SU-DHL-6 (cell line): ENCODE measurements at regions not wholly inside any gene's neighbourhood (a gene's known extent, or its start where the extent isn't known, plus 50 kb on each side); places are given as distances from the start of the nearest gene placed in this dataset.

Source experiments
- H2AFZ ChIP-seq: fragments of 200-600 bp; sonication (generic); 2 replicates; pipeline ENCODE4 v1.6.1; 2014; ENCODE audit warnings: low read depth, mild to moderate bottlenecking, moderate library complexity, mixed read lengths, antibody characterized with exemption, low read length; ENCODE audit not compliant: severe bottlenecking
- H3F3A ChIP-seq: fragments of 200-600 bp; shearing (Covaris generic); 2 replicates; pipeline ENCODE4 v1.6.0; 2016; ENCODE audit warnings: antibody characterized with exemption, mild to moderate bottlenecking; ENCODE audit not compliant: insufficient read depth
- H3K27ac ChIP-seq: fragments of 200-600 bp; sonication (generic); 2 replicates; pipeline ENCODE4 v1.5.1; 2016; ENCODE audit warnings: low read depth, mild to moderate bottlenecking, low read length, moderate library complexity, mixed read lengths
- H3K27me3 ChIP-seq: fragments of 200-600 bp; sonication (generic), shearing (Covaris generic); 2 replicates; pipeline ENCODE4 v1.6.0; 2014; ENCODE audit warnings: mild to moderate bottlenecking, low read length
- H3K36me3 ChIP-seq: fragments of 200-600 bp; sonication (generic); 2 replicates; pipeline ENCODE4 v1.6.1; 2014; ENCODE audit warnings: mild to moderate bottlenecking, low read length, mixed read lengths
- H3K4me2 ChIP-seq: fragments of 300-600, 200-600 bp; shearing (Covaris generic), sonication (generic); 2 replicates; pipeline ENCODE4 v1.6.0; 2014; ENCODE audit warnings: low read length, low read depth, mild to moderate bottlenecking; ENCODE audit not compliant: poor library complexity, severe bottlenecking
- H3K4me3 ChIP-seq: fragments of 200-600 bp; sonication (generic); 2 replicates; pipeline ENCODE4 v1.5.1; 2014; ENCODE audit warnings: antibody characterized with exemption, low read length, mild to moderate bottlenecking, mixed read lengths; ENCODE audit not compliant: insufficient read depth, poor library complexity, severe bottlenecking
- H3K79me2 ChIP-seq: fragments of 200-600 bp; sonication (generic); 2 replicates; pipeline ENCODE4 v1.6.1; 2014; ENCODE audit warnings: mild to moderate bottlenecking, low read length, moderate library complexity; ENCODE audit not compliant: insufficient read depth
- H3K9ac ChIP-seq: fragments of 200-600 bp; sonication (generic); 2 replicates; pipeline ENCODE4 v1.7.0; 2014; ENCODE audit warnings: mild to moderate bottlenecking, low read length
- H3K9me2 ChIP-seq: fragments of 200-600 bp; sonication (generic); replicated peaks from 2 replicates; pipeline ENCODE4 v1.6.1; 2014; ENCODE audit warnings: low read length; ENCODE audit not compliant: insufficient read depth
- H3K9me3 ChIP-seq: fragments of 200-600 bp; sonication (generic); 2 replicates; pipeline ENCODE4 v1.6.1; 2014; ENCODE audit warnings: low read length, mixed read lengths; ENCODE audit not compliant: insufficient read depth
- H4K20me1 ChIP-seq: fragments of 200-600 bp; sonication (generic); 2 replicates; pipeline ENCODE4 v1.6.1; 2014; ENCODE audit warnings: low read depth, mild to moderate bottlenecking, antibody characterized with exemption, low read length, moderate library complexity, mixed read lengths
- CTCF ChIP-seq: fragments of 200-600 bp; sonication (generic); IDR thresholded peaks from one replicate; pipeline ENCODE4 v1.5.1; 2017; ENCODE audit warnings: antibody characterized with exemption, mild to moderate bottlenecking, low read length, moderate library complexity; ENCODE audit not compliant: insufficient read depth, poor library complexity, severe bottlenecking
- EZH2phosphoT487 ChIP-seq: fragments of 200-600 bp; sonication (generic), shearing (Covaris generic); conservative IDR thresholded peaks from 2 replicates; pipeline ENCODE4 v1.6.1; 2018; ENCODE audit warnings: mild to moderate bottlenecking, antibody characterized with exemption, low read length, moderate library complexity, mixed read lengths

GRCh38 chr1:221559911-221560310, 182.0 kb downstream of the DUSP10 start:
- H3K4me3 ChIP-seq: no peak overlapping the region
- no peaks in the 10 kb centered on the region for H3K36me3 ChIP-seq
- H3K27me3 ChIP-seq: no peaks in the 10 kb centered on the region
- no peaks in the 10 kb centered on the region for H3K79me2 ChIP-seq
- no peaks in the 10 kb centered on the region for H3K9me3 ChIP-seq
- no peaks in the 10 kb centered on the region for H3F3A ChIP-seq
- H3K27ac ChIP-seq: no peak overlapping the region
- no peak overlapping the region for H2AFZ ChIP-seq
- no peak overlapping the region for H3K9ac ChIP-seq
- no peaks in the 10 kb centered on the region for H3K9me2 ChIP-seq
- no peaks in the 10 kb centered on the region for H4K20me1 ChIP-seq
- TF ChIP-seq CTCF: no peak
- H3K4me2 ChIP-seq: no peak overlapping the region

DNA sequence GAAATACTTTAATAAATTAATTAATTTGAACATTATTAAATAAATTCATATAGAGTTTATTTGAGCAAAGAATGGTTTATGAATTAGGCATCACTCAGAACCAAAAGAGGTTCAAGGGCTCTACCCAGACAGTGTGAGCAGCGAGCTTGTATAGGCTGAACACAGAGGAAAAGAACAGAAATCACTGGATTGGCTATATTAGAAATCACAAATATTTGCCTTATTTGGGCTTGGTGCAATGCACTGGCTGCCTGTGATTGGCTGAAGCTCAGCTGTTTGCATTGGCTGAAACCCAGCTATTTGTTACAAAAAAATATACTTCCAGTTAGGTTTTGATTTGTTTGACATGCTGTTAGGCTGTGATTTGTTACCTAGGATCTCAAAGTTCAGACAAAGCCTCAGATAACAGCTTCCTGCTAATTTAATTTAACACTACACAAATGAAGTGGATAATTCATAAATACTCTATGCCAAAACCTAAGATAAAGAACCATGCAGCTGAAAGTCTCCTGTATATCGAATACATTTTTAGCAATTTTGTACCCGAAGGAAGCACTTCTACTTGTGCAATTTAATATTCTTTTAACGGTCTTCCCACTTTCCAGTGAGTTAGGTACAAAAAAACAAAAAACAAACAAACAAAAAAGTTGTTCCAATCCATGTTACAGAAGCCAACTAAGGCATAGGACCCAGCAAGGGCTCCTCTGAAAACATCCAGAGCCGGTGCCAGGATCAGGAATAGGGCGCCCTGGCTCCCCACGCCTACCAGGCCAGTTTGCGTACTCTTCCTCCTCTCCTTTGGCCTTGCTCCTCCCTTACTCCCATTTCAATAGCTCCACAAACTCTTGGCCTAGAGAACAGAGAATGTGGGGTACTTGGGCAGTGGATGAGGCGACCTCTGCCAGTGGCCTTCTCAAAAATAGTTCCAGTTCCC, 179.1 kb downstream of the DUSP10 start:
- no peak overlapping the region for H3K4me2 ChIP-seq
- no peak overlapping the region for H3K27ac ChIP-seq
- no peaks in the 10 kb centered on the region for H3K79me2 ChIP-seq
- no peak overlapping the region for H3K4me3 ChIP-seq
- H3K27me3 ChIP-seq: no peaks in the 10 kb centered on the region
- no peak overlapping the region for H2AFZ ChIP-seq
- no peak for TF ChIP-seq EZH2phosphoT487
- no peak for TF ChIP-seq CTCF
- H3K9ac ChIP-seq: no peak overlapping the region
- H3K36me3 ChIP-seq: no peaks in the 10 kb centered on the region
- H3K9me3 ChIP-seq: no peaks in the 10 kb centered on the region
- H4K20me1 ChIP-seq: no peaks in the 10 kb centered on the region
- H3F3A ChIP-seq: no peaks in the 10 kb centered on the region
- no peaks in the 10 kb centered on the region for H3K9me2 ChIP-seq

DNA sequence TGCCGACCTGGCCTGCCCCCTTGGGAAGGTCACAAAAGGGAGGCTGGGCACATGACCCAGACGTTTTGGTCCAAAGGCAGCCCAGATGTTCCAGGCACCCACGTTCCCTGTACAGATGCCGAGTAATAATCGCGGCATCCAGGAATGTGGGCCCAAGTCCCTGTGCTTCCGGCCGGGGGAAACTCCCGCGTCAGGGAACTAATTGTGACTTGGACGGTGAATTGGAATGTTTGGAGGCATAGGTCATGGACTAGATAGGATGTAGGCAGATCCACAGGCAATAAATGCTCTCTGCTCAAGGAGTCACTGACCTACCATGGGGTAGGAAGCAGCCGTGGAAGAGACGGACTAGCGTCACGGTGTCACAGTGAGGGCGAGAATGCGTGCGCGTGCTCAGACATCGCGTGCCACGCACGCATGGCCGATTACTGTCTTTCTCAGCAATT, 178.4 kb downstream of the DUSP10 start:
- TF ChIP-seq EZH2phosphoT487 (no peak), CTCF (no peak)
- Histone ChIP-seq H3F3A (no peaks in the 10 kb centered on the region), H3K27ac (no peak overlapping the region), H3K4me3 (no peak overlapping the region), H3K9ac (no peak overlapping the region), H4K20me1 (no peaks in the 10 kb centered on the region), H2AFZ (no peak overlapping the region), H3K79me2 (no peaks in the 10 kb centered on the region), H3K9me2 (no peaks in the 10 kb centered on the region), H3K36me3 (no peaks in the 10 kb centered on the region), H3K9me3 (no peaks in the 10 kb centered on the region), H3K27me3 (no peaks in the 10 kb centered on the region), H3K4me2 (no peak overlapping the region)
